Neural cell (in vitro differentiated cells): ENCODE measurements at regions not wholly inside any gene's neighbourhood (a gene's known extent, or its start where the extent isn't known, plus 50 kb on each side); places are given as distances from the start of the nearest gene placed in this dataset.

Experiments used
- H2AFZ ChIP-seq: fragments of 200-600, 300-800 bp; sonication (generic), shearing (Covaris generic); 2 replicates; pipeline ENCODE4 v1.6.0; 2014; ENCODE audit warnings: low read depth, mild to moderate bottlenecking, antibody characterized with exemption, low read length, moderate library complexity
- H3F3A ChIP-seq: fragments of 200-600 bp; shearing (Covaris generic); 2 replicates; pipeline ENCODE4 v1.6.1; 2016; ENCODE audit warnings: mild to moderate bottlenecking, moderate library complexity, mixed read lengths, antibody characterized with exemption, low read length; ENCODE audit not compliant: insufficient read depth, poor library complexity, severe bottlenecking
- H3K27ac ChIP-seq: fragments of 200-600, 300-800 bp; sonication (generic), shearing (Covaris generic); 2 replicates; pipeline ENCODE4 v1.5.1; 2014; ENCODE audit warnings: mild to moderate bottlenecking, low read length, moderate library complexity
- H3K27me3 ChIP-seq: fragments of 300-800, 200-600 bp; sonication (generic), shearing (Covaris generic); 2 replicates; pipeline ENCODE4 v1.6.0; 2014; ENCODE audit warnings: mild to moderate bottlenecking, low read depth, low read length, moderate library complexity; ENCODE audit not compliant: insufficient read depth
- H3K36me3 ChIP-seq: fragments of 300-800, 200-600 bp; sonication (generic), shearing (Covaris generic); 2 replicates; pipeline ENCODE4 v1.5.1; 2014; ENCODE audit warnings: mild to moderate bottlenecking, antibody characterized with exemption, low read length, moderate library complexity; ENCODE audit not compliant: insufficient read depth
- H3K4me2 ChIP-seq: fragments of 300-800, 200-600 bp; sonication (generic), shearing (Covaris generic); 2 replicates; pipeline ENCODE4 v1.6.0; 2014; ENCODE audit warnings: mild to moderate bottlenecking, low read length
- H3K4me3 ChIP-seq: fragments of 300-800, 200-600 bp; sonication (generic), shearing (Covaris generic); 2 replicates; pipeline ENCODE4 v1.5.1; 2014; ENCODE audit warnings: mild to moderate bottlenecking, low read length, moderate library complexity
- H3K79me2 ChIP-seq: fragments of 200-600 bp; shearing (Covaris generic); replicated peaks from 2 replicates; pipeline ENCODE4 v1.6.0; 2014; ENCODE audit warnings: mild to moderate bottlenecking, low read length, moderate library complexity; ENCODE audit not compliant: insufficient read depth
- H3K9ac ChIP-seq: fragments of 300-800, 200-600 bp; sonication (generic), shearing (Covaris generic); 2 replicates; pipeline ENCODE4 v1.6.1; 2016; ENCODE audit warnings: mild to moderate bottlenecking, low read length, mixed read lengths
- H3K9me2 ChIP-seq: fragments of 200-600 bp; shearing (Covaris generic); 2 replicates; pipeline ENCODE4 v1.6.1; 2016; ENCODE audit warnings: mild to moderate bottlenecking, low read length, mixed read lengths; ENCODE audit not compliant: insufficient read depth
- H3K9me3 ChIP-seq: fragments of 200-600, 300-800 bp; sonication (generic), shearing (Covaris generic); 2 replicates; pipeline ENCODE4 v1.6.1; 2016; ENCODE audit warnings: mild to moderate bottlenecking, mixed run types, low read length, moderate library complexity, mixed read lengths
- H4K20me1 ChIP-seq: fragments of 200-600 bp; shearing (Covaris generic); 2 replicates; pipeline ENCODE4 v1.6.1; 2016; ENCODE audit warnings: mild to moderate bottlenecking, mixed run types; ENCODE audit not compliant: insufficient read depth
- EP300 ChIP-seq: fragments of 450-650 bp; conservative IDR thresholded peaks from 2 replicates; pipeline ENCODE4 v1.6.1; 2014; ENCODE audit warnings: antibody characterized with exemption, mild to moderate bottlenecking, moderate library complexity; ENCODE audit not compliant: poor library complexity, severe bottlenecking
- EZH2 ChIP-seq: fragments of 200-600, 300-800 bp; shearing (Covaris generic), sonication (generic); IDR thresholded peaks from 2 replicates; pipeline ENCODE4 v1.6.1; 2014; ENCODE audit warnings: antibody characterized with exemption, low read length, borderline replicate concordance, mild to moderate bottlenecking; ENCODE audit not compliant: insufficient read depth, poor library complexity, severe bottlenecking
- MXI1 ChIP-seq: fragments of 450-650 bp; conservative IDR thresholded peaks from 2 replicates; pipeline ENCODE4 v1.6.1; 2014; ENCODE audit warnings: antibody characterized with exemption, mild to moderate bottlenecking; ENCODE audit not compliant: poor library complexity, severe bottlenecking
- POLR2AphosphoS5 ChIP-seq: IDR thresholded peaks from 2 replicates; pipeline ENCODE4 v1.6.1; 2012
- RAD21 ChIP-seq: fragments of 450-650 bp; conservative IDR thresholded peaks from 2 replicates; pipeline ENCODE4 v1.6.1; 2014; ENCODE audit warnings: antibody characterized with exemption, mild to moderate bottlenecking, moderate library complexity
- SMC3 ChIP-seq: fragments of 450-650 bp; conservative IDR thresholded peaks from 2 replicates; pipeline ENCODE4 v1.6.1; 2014; ENCODE audit warnings: antibody characterized with exemption, mild to moderate bottlenecking, moderate library complexity; ENCODE audit not compliant: poor library complexity
- TAF1 ChIP-seq: IDR thresholded peaks from 2 replicates; pipeline ENCODE4 v1.6.1; 2012; ENCODE audit warnings: low read depth
- TF ChIP-seq, protein P1 (sequence below): fragments of 450-650 bp; IDR thresholded peaks from 2 replicates; pipeline ENCODE4 v1.5.1; 2014; ENCODE audit warnings: antibody characterized with exemption, mild to moderate bottlenecking, moderate library complexity; ENCODE audit not compliant: poor library complexity, severe bottlenecking
- TF ChIP-seq, protein P2 (sequence below): IDR thresholded peaks from 2 replicates; pipeline ENCODE4 v1.6.1; 2012; ENCODE audit warnings: borderline replicate concordance

DNA sequence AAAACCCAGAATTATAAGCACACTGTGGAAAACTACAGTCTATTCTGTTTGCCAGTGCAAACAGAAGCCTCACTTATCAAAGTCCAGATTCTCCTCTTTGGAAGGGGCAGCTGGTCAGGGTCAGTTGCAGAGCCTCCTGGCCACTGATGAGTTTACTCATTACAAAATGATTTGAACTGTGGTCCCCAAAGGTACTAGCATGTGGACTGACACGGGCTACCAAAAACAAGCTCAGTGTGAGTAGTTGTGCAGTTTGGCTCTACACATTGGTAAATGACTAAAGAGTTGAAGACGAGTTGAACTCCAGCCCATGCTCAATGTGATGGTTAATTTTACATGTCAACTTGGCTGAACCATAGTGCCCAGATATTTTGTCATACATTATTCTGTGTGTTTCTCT is 221.5 kb downstream of the ZIC4 start:
- no peak overlapping the region for H3K9ac ChIP-seq
- no peaks in the 10 kb centered on the region for H4K20me1 ChIP-seq
- H3K79me2 ChIP-seq: no peaks in the 10 kb centered on the region
- no peaks in the 10 kb centered on the region for H3K9me2 ChIP-seq
- no peaks in the 10 kb centered on the region for H3K9me3 ChIP-seq
- H3K36me3 ChIP-seq: no peaks in the 10 kb centered on the region
- TF ChIP-seq POLR2AphosphoS5 (no peak), TAF1 (no peak), RAD21 (no peak), SMC3 (no peak), MXI1 (no peak), EP300 (no peak), EZH2 (no peak)
- TF ChIP-seq, protein P1, sequence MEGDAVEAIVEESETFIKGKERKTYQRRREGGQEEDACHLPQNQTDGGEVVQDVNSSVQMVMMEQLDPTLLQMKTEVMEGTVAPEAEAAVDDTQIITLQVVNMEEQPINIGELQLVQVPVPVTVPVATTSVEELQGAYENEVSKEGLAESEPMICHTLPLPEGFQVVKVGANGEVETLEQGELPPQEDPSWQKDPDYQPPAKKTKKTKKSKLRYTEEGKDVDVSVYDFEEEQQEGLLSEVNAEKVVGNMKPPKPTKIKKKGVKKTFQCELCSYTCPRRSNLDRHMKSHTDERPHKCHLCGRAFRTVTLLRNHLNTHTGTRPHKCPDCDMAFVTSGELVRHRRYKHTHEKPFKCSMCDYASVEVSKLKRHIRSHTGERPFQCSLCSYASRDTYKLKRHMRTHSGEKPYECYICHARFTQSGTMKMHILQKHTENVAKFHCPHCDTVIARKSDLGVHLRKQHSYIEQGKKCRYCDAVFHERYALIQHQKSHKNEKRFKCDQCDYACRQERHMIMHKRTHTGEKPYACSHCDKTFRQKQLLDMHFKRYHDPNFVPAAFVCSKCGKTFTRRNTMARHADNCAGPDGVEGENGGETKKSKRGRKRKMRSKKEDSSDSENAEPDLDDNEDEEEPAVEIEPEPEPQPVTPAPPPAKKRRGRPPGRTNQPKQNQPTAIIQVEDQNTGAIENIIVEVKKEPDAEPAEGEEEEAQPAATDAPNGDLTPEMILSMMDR: no peak
- TF ChIP-seq, protein P2, sequence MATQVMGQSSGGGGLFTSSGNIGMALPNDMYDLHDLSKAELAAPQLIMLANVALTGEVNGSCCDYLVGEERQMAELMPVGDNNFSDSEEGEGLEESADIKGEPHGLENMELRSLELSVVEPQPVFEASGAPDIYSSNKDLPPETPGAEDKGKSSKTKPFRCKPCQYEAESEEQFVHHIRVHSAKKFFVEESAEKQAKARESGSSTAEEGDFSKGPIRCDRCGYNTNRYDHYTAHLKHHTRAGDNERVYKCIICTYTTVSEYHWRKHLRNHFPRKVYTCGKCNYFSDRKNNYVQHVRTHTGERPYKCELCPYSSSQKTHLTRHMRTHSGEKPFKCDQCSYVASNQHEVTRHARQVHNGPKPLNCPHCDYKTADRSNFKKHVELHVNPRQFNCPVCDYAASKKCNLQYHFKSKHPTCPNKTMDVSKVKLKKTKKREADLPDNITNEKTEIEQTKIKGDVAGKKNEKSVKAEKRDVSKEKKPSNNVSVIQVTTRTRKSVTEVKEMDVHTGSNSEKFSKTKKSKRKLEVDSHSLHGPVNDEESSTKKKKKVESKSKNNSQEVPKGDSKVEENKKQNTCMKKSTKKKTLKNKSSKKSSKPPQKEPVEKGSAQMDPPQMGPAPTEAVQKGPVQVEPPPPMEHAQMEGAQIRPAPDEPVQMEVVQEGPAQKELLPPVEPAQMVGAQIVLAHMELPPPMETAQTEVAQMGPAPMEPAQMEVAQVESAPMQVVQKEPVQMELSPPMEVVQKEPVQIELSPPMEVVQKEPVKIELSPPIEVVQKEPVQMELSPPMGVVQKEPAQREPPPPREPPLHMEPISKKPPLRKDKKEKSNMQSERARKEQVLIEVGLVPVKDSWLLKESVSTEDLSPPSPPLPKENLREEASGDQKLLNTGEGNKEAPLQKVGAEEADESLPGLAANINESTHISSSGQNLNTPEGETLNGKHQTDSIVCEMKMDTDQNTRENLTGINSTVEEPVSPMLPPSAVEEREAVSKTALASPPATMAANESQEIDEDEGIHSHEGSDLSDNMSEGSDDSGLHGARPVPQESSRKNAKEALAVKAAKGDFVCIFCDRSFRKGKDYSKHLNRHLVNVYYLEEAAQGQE: no peak
- H3K4me2 ChIP-seq: no peak overlapping the region
- no peaks in the 10 kb centered on the region for H3K27me3 ChIP-seq
- no peak overlapping the region for H3K4me3 ChIP-seq
- H3K27ac ChIP-seq: no peak overlapping the region
- H2AFZ ChIP-seq: no peak overlapping the region
- no peaks in the 10 kb centered on the region for H3F3A ChIP-seq

DNA sequence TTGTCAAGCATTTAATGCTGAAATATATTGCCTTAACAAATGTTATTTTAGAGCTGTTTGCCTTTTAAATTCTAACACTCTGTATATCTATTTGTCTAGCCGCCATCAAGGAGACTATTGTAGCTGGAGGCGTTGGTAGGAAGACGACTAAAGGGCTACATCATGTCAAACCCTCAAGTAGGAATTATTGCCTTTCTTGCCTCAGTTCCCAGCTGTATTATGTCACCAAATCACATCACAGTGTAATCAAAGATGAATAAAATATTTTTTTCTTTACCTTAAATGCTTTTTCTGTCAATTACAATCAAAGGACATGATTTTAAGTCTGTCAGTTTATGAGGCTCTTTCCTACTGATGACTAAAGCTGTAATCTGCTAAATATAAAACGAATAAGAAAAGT is 233.1 kb downstream of the ZIC4 start:
- Histone ChIP-seq H2AFZ (no peak overlapping the region), H3K9me2 (no peaks in the 10 kb centered on the region), H3K4me2 (no peak overlapping the region), H3K79me2 (no peaks in the 10 kb centered on the region), H3K27me3 (no peaks in the 10 kb centered on the region), H3F3A (no peaks in the 10 kb centered on the region), H3K4me3 (no peak overlapping the region), H3K27ac (peak overlapping the region; percentile 25), H3K9me3 (no peaks in the 10 kb centered on the region), H3K36me3 (no peaks in the 10 kb centered on the region), H4K20me1 (no peaks in the 10 kb centered on the region), H3K9ac (no peak overlapping the region)
- TF ChIP-seq MXI1 (no peak), EP300 (peak; percentile 75), POLR2AphosphoS5 (peak; percentile 56)

DNA sequence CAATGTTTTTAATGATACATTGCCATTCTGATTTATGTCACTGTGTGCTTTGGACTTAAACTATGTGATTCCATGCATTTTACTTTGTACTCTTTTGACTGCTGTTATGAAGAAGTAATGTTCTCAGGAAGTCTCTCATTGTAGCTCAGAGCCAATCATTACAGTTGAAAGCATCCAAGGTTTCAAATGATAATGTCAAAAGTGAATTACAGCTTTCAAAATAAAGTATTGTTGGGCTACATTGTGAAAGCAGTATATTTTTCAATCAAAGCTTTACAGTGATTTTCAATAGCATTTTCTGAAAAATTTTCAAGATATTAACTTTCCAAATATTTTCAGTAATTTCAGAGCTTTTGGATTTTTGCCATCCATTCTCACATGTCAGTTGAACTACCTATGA is 243.6 kb downstream of the ZIC4 start:
- Histone ChIP-seq H3K79me2 (no peaks in the 10 kb centered on the region), H3K9me2 (no peaks in the 10 kb centered on the region), H3K9me3 (no peaks in the 10 kb centered on the region), H3K27ac (no peak overlapping the region), H3K9ac (no peak overlapping the region), H3K4me3 (no peak overlapping the region), H3F3A (no peaks in the 10 kb centered on the region), H3K36me3 (no peaks in the 10 kb centered on the region), H2AFZ (no peak overlapping the region), H4K20me1 (no peaks in the 10 kb centered on the region), H3K27me3 (no peaks in the 10 kb centered on the region), H3K4me2 (no peak overlapping the region)
- TF ChIP-seq TAF1: no peak
- peak; percentile 79 for TF ChIP-seq EP300
- TF ChIP-seq POLR2AphosphoS5: peak; percentile 65
